Transverse colon (tissue), 3 donors: ENCODE measurements at regions not wholly inside any gene's neighbourhood (a gene's known extent, or its start where the extent isn't known, plus 50 kb on each side); places are given as distances from the start of the nearest gene placed in this dataset.

Experiments
- CTCF ChIP-seq, 5 experiments: fragments of 200-600 bp in 3 of 5; fragments of 450-650 bp in 2 of 5; sonication (generic) in 3 of 5; IDR thresholded peaks; 1 replicate in 2 of 5; 2 replicates in 3 of 5; pipeline ENCODE4 v1.5.1; 2016 to 2017; ENCODE audit warnings: antibody characterized with exemption in 5 of 5, inconsistent platforms in 3 of 5, mild to moderate bottlenecking in 2 of 5, moderate library complexity in 1 of 5
- EP300 ChIP-seq: sonication (generic); formaldehyde crosslinking; IDR thresholded peaks from one replicate; pipeline ENCODE4 v1.6.1; 2017; ENCODE audit warnings: antibody characterized with exemption, low read depth
- POLR2A ChIP-seq: fragments of 450-650 bp; IDR thresholded peaks from one replicate; pipeline ENCODE4 v1.6.1; 2016; ENCODE audit warnings: antibody characterized with exemption, mild to moderate bottlenecking, moderate library complexity

- no peak for TF ChIP-seq CTCF (IDR thresholded peaks at IDR 0.05)
- TF ChIP-seq EP300 = no peak
- no peak for TF ChIP-seq POLR2A
Observed at GRCh38 chr12:53868511-53868986, 70.1 kb upstream of the HOXC13 start.
